ENCODE measurements at regions not wholly inside any gene's neighbourhood (a gene's known extent, or its start where the extent isn't known, plus 50 kb on each side); places are given as distances from the start of the nearest gene placed in this dataset.

DNA sequence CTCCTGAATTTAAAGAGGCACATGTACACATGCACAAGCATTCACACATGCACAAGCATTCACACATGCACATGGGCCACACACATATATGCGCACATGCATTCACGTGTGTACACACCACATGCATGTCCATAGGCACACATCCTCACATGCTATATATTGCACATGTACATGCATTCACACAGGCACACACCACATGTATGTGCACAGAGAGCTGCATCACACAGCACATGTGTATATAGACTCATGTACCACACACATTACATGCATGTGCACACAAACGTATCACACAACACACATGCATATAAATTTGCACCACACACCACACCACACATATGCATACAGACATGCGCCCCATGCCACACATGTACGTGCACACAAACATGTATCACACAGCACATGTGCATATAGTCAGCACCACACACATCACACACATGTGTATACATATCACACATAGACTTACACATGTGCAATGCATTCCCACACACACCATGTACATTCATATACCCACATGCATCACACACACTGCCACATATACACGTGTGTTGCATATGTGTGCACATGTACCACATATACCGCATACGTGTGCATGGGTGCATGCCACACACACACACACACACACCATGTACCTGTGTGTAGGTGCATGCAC, 54.6 kb upstream of the COL18A1 start:
- Mint-ChIP-seq H3K27me3 (ENCODE audit: low read depth) (peaks cover 12% of the 10 kb centered on the region), H3K36me3 (ENCODE audit: low read depth) (no peaks in the 10 kb centered on the region), H3K9me3 (peaks cover 2% of the 10 kb centered on the region), H3K4me1 (peaks cover 43% of the 10 kb centered on the region), H3K27ac (peak overlapping the region; percentile 68 to 82 (median 69)), H3K4me3 (peak overlapping the region in 1 of 3 experiments; percentile 48)
- TF ChIP-seq, protein P1, sequence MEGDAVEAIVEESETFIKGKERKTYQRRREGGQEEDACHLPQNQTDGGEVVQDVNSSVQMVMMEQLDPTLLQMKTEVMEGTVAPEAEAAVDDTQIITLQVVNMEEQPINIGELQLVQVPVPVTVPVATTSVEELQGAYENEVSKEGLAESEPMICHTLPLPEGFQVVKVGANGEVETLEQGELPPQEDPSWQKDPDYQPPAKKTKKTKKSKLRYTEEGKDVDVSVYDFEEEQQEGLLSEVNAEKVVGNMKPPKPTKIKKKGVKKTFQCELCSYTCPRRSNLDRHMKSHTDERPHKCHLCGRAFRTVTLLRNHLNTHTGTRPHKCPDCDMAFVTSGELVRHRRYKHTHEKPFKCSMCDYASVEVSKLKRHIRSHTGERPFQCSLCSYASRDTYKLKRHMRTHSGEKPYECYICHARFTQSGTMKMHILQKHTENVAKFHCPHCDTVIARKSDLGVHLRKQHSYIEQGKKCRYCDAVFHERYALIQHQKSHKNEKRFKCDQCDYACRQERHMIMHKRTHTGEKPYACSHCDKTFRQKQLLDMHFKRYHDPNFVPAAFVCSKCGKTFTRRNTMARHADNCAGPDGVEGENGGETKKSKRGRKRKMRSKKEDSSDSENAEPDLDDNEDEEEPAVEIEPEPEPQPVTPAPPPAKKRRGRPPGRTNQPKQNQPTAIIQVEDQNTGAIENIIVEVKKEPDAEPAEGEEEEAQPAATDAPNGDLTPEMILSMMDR (IDR thresholded peaks at IDR 0.05; ENCODE audit: unreplicated experiment in 3 of 3), result no peak

DNA sequence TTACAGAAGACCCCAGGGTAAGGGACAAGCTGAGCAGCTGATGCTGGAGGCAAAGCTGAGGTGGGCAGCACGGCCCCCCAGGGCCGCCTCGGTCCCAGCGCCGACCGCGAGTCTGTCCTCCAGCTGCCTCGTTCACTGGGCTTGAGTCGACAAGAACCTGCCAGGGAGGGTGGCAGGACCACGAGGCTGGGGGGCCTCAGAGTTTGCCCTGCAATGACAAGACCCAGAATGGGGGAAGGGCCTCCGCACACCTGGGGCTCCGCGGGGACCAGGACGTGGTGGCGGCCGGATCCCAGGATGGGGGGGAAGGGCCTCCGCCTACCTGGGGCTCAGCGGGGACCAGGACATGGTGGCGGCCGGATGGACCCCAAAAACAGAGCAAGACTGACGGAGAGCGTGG, 53.9 kb upstream of the COL18A1 start:
- Mint-ChIP-seq H3K4me1 (peaks cover 50% of the 10 kb centered on the region), H3K4me3 (no peak overlapping the region), H3K27ac (peak overlapping the region in 1 of 3 experiments; percentile 82), H3K27me3 (ENCODE audit: low read depth) (peaks cover 15% of the 10 kb centered on the region), H3K9me3 (peaks cover 2% of the 10 kb centered on the region), H3K36me3 (ENCODE audit: low read depth) (no peaks in the 10 kb centered on the region)
- TF ChIP-seq, protein P1 (IDR thresholded peaks at IDR 0.05; ENCODE audit: unreplicated experiment in 3 of 3), result no peak

DNA sequence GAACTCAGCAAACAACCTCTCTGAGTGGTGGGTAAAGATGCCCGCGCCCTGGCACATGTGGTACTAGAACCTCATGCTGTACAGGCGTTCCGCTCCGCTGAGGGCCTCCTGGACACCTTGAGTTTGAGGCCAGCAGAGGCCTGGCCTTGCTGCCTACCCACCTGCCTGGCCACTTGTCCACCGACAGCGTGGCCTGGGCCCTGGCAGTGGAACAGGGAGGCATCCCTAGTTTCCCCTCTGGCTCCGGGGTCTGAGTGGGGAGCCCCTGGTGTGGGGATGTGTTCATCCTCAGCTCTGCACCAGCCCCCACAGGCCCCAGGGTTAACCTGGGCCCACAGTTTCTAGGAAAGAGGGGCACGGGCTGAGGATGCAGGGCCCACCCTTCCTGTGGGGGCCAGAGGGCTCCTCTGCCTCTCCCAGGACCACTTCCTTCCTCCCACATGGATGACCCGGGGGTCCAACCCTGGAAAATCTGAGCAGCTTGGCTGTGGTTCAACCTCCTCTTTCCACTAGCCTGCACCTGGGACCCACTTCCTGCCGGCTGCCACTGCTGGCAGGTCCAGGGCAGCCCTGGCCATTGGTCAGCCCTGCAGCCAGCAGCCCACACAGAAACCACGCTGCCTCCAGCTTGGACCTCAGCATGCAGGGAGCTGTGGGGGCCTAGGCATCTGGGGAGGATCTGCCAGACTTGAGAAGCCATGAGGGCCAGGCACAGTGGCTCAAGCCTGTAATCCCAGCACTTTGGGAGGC, 53.3 kb upstream of the COL18A1 start:
- TF ChIP-seq, protein P1 (IDR thresholded peaks at IDR 0.05; ENCODE audit: unreplicated experiment in 3 of 3), result no peak
- Mint-ChIP-seq H3K27ac (no peak overlapping the region), H3K36me3 (ENCODE audit: low read depth) (no peaks in the 10 kb centered on the region), H3K4me3 (no peak overlapping the region), H3K27me3 (ENCODE audit: low read depth) (peaks cover 21% of the 10 kb centered on the region), H3K9me3 (peaks cover 2% of the 10 kb centered on the region), H3K4me1 (peaks cover 51% of the 10 kb centered on the region)

DNA sequence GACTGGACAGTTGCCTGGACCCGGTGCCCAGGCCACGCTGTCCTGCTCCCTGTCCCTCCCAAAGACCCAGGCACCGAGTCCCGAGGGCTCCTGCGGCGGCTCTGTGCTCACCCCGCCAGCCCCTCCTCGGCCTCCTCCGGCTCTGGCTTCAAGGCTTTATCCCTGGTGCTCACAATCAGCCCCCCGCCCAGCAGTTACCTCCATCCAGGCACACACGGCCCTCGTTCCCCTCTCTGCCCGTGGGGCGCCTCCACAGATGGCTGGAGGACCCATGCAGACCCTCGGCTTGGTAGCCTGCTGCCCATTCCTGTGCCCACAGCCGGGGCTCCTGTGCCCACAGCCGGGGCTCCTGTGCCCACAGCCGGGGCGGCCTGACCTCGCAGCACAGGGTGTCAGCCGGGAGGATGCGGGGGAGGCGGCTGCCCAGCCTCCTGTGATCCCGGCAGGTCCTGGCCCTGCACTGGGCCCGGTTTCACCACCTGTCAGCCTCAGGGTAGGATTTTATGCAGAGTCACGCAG, 52.3 kb upstream of the COL18A1 start:
- TF ChIP-seq, protein P1 (IDR thresholded peaks at IDR 0.05; ENCODE audit: unreplicated experiment in 3 of 3), result no peak
- Mint-ChIP-seq H3K4me3 (no peak overlapping the region), H3K4me1 (peaks cover 61% of the 10 kb centered on the region), H3K9me3 (no peaks in the 10 kb centered on the region), H3K36me3 (ENCODE audit: low read depth) (no peaks in the 10 kb centered on the region), H3K27me3 (ENCODE audit: low read depth) (peaks cover 21% of the 10 kb centered on the region), H3K27ac (peak overlapping the region; percentile 7 to 87 (median 22))

DNA sequence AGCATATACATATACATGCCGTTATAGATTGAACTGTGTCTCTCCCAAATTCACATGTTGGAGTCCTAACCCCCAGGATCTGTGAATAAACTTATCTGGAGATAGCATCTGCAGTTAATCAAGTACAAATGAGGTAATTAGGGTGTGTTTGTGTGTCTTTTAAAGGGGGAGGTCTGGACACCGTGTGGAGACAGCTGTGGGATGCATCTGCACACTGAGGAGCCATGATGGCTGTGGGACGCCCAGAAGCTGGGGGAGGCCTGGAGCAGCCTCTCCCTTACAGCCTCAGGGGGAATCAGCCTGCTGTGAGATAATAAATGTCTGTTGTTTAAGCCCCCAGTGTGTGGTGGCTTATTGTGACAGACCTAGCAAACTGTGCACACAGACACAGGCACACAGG, 51.8 kb upstream of the COL18A1 start:
- TF ChIP-seq, protein P1 (IDR thresholded peaks at IDR 0.05; ENCODE audit: unreplicated experiment in 3 of 3), result no peak
- Mint-ChIP-seq H3K27me3 (ENCODE audit: low read depth) (peaks cover 19% of the 10 kb centered on the region), H3K4me3 (no peak overlapping the region), H3K4me1 (peaks cover 58% of the 10 kb centered on the region), H3K36me3 (ENCODE audit: low read depth) (no peaks in the 10 kb centered on the region), H3K9me3 (no peaks in the 10 kb centered on the region), H3K27ac (peak overlapping the region; percentile 7 to 87 (median 22))

All from nephron (organoid).